Kidney epithelial cell (primary cell): ENCODE measurements at regions not wholly inside any gene's neighbourhood (a gene's known extent, or its start where the extent isn't known, plus 50 kb on each side); places are given as distances from the start of the nearest gene placed in this dataset.
A peak's percentile ranks its signal among the peaks of the same experiment; 100 is the strongest.

Experiments
- DNase-seq: peaks from one replicate; pipeline ENCODE4 v3.0.0-alpha.2; 2010; ENCODE audit warnings: low read depth
- H3K27me3 ChIP-seq: 2 replicates; pipeline ENCODE4 v1.6.0; 2011; ENCODE audit warnings: low read length; ENCODE audit not compliant: control insufficient read depth, insufficient read depth
- H3K36me3 ChIP-seq: 2 replicates; pipeline ENCODE4 v1.5.1; 2011; ENCODE audit warnings: low read length; ENCODE audit not compliant: control insufficient read depth, insufficient read depth
- H3K4me3 ChIP-seq: 2 replicates; pipeline ENCODE4 v1.5.1; 2011; ENCODE audit warnings: low read depth, mild to moderate bottlenecking, control low read depth, low read length
- TF ChIP-seq, protein P1 (sequence below): IDR thresholded peaks from 2 replicates; pipeline ENCODE4 v1.5.1; 2011; ENCODE audit warnings: mild to moderate bottlenecking, moderate library complexity, low read length, control low read depth, inconsistent platforms; ENCODE audit not compliant: insufficient read depth, poor library complexity, severe bottlenecking

DNA sequence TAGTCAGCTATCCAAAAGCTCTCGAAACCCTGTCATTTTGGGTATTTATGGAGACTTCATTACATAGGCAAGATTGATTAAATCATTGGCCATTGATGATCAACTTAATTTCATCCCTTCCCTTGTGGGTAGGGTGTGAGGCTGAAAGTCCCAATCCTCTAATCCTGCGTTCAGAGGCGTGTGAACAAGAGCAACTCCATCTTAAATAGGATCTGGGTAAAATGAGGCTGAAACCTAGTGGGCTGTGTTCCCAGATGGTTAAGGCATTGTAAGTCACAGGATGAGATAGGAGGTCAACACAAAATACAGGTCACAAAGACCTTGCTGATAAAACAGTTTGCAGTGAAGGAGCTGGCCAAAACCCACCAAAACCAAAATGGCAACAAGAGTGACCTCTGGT is 641.7 kb upstream of the GJE1 start:
- Histone ChIP-seq H3K36me3 (no peaks in the 10 kb centered on the region), H3K27me3 (no peaks in the 10 kb centered on the region), H3K4me3 (no peak overlapping the region)
- no peak for DNase-seq
- TF ChIP-seq, protein P1, sequence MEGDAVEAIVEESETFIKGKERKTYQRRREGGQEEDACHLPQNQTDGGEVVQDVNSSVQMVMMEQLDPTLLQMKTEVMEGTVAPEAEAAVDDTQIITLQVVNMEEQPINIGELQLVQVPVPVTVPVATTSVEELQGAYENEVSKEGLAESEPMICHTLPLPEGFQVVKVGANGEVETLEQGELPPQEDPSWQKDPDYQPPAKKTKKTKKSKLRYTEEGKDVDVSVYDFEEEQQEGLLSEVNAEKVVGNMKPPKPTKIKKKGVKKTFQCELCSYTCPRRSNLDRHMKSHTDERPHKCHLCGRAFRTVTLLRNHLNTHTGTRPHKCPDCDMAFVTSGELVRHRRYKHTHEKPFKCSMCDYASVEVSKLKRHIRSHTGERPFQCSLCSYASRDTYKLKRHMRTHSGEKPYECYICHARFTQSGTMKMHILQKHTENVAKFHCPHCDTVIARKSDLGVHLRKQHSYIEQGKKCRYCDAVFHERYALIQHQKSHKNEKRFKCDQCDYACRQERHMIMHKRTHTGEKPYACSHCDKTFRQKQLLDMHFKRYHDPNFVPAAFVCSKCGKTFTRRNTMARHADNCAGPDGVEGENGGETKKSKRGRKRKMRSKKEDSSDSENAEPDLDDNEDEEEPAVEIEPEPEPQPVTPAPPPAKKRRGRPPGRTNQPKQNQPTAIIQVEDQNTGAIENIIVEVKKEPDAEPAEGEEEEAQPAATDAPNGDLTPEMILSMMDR = no peak

DNA sequence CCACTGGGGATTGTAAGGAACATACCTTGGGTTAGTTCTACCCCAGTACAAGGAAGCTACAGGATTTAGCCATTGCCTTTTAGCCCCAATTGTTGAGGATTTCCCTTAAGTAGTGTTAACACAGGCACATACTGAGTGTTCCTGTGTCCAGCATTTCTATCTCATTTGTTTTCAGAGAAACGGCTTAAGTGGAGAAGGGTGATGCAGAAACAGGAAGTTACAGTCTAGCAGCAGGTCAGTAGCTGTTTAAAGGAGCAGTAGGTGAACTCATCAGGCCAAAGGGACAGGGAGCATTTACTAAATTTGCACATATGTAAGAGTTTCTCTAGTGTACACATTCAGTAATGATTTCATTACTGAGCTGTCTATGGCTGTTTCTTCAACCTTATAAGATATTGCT is 644.2 kb upstream of the GJE1 start:
- Histone ChIP-seq H3K4me3 (no peak overlapping the region), H3K36me3 (no peaks in the 10 kb centered on the region), H3K27me3 (no peaks in the 10 kb centered on the region)
- DNase-seq = no peak
- TF ChIP-seq, protein P1 = no peak

DNA sequence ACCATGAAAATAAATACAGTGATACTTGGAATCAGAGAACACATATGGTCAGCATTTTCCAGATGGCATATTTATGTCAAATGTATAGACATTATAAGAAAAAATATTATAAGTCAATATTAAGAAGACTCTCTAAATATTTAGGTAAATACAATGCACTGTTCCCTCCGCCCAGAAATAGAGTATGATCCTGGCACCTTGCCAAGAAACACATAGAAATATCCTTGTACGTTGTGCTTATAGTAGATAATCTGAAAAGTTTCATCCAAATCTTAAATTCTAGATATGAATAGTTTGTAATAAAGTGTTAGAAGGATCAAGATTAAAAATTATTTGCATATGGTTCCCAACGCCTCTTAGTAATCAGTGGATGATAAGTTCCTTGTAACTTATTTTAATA is 645.8 kb upstream of the GJE1 start:
- H3K4me3 ChIP-seq = no peak overlapping the region
- TF ChIP-seq, protein P1 = no peak
- no peaks in the 10 kb centered on the region for H3K36me3 ChIP-seq
- DNase-seq = no peak
- no peaks in the 10 kb centered on the region for H3K27me3 ChIP-seq

DNA sequence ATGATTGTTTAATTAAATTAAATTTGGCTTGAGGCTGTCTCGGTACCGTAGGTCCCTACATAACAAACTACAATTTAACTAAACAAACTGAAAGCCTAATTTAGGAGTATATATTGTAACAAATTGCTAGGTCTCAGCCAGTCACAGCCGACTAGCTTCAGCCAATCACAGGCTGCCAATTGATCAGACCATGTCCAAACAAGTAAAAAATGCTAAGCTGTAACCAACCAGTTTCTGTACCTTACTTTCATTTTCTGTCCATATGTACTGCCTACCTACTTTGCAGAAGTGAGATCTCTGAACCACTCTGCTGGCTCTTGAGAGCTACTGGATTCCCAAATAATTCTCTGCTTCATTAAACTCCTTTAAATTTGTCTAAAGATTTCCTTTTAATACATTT is 648.0 kb upstream of the GJE1 start:
- Histone ChIP-seq H3K36me3 (no peaks in the 10 kb centered on the region), H3K27me3 (no peaks in the 10 kb centered on the region), H3K4me3 (no peak overlapping the region)
- DNase-seq = no peak
- TF ChIP-seq, protein P1 = no peak

DNA sequence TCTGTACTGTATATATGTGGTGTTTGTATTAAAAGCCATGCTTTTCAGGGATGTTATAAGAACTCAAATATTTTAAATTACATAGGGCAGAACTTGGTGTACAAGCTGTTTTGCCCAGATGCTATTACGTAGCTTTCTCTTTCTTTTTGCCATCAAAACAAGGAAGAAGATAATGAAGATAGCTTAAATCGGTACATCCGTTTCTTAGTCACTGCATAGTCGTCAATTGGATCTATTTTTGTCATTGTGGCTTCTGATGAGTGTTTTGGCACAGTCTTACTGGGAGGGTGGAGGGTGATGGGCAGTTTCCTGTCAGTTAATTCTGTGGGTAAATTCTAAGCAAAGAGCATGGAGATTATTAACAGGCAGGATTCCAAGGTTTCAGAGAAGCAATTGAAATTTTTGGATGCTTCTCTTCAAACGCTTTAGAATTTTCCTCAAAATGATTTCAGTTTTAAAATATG is 649.1 kb upstream of the GJE1 start:
- DNase-seq = peak; percentile 79
- TF ChIP-seq, protein P1 = no peak

DNA sequence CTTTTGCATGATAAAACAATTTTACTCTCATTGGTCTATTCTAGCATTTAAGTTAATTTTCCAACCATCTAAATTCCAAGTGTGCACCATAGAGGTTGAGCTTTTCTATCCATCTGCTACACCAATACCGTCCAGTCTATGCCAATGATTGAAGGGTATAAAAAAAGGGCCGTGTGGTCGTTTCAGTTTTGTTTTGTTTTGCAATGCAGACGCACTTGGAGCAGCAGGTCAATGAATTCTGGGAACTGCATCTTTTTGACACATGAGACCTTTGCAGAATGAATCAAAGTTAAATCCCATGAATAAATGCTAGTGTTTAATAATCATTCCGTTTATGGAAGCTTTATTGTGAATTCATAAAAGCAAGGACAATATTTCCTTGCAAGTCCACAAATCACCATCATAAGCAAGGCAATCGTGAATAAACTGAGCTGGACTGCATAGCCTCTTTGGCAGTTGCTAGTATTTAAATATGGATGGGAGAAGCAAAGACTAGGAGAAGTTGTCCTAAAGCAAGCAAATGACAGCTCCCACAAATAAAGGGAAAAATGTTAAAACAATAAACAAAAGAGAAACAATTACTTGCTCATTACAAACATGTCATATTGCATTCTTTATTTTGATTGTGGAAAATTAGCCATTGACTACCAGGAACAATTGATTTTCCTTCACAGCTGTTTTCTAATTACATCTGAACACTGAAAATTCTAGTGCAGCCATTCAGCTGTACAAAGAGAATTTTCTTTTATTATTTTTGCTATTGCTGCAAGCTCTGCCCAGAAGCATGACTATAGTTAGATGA is 649.7 kb upstream of the GJE1 start:
- H3K4me3 ChIP-seq = no peak overlapping the region
- TF ChIP-seq, protein P1 = no peak
- no peaks in the 10 kb centered on the region for H3K36me3 ChIP-seq
- DNase-seq = no peak
- no peaks in the 10 kb centered on the region for H3K27me3 ChIP-seq

More for the DNA sequence above, 649.1 kb upstream of the GJE1 start:
- Histone ChIP-seq H3K27me3 (no peaks in the 10 kb centered on the region), H3K36me3 (no peaks in the 10 kb centered on the region), H3K4me3 (no peak overlapping the region)
